HG03354 (cell line): ENCODE measurements at regions not wholly inside any gene's neighbourhood (a gene's known extent, or its start where the extent isn't known, plus 50 kb on each side); places are given as distances from the start of the nearest gene placed in this dataset.

Experiments used
- ATAC-seq: cut with Tn5 transposase; IDR thresholded peaks from one replicate; pipeline ENCODE4 v1.9.1; 2021; ENCODE audit warnings: mild to moderate bottlenecking; ENCODE audit not compliant: unreplicated experiment, poor library complexity, severe bottlenecking

DNA sequence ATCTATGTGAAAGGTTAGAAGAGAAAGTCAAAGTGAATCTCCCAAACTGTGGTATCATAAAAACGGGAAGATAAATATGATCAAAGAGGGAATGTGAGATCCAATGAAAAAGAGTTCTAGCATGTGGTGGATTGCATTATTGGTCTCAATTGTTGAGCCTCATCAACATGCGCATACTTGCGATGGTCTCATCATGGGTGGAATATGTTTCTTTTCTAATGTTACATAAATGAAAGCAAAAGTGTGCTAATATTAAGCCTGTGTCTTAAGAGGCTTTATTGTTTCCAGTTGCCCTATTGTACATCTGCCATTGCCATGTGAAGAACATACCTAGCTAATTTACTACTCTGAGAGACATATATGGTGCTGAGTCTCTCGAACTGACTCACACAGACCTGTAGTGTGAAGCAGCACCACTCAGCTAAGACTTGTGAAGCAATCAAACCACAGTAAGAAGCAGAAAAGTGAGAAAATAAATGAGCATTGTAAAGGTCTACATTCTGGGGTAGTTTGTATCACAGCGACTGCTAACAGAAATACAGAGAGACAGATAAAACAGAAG, 645.5 kb upstream of the PCDH15 start:
- no peak for ATAC-seq

DNA sequence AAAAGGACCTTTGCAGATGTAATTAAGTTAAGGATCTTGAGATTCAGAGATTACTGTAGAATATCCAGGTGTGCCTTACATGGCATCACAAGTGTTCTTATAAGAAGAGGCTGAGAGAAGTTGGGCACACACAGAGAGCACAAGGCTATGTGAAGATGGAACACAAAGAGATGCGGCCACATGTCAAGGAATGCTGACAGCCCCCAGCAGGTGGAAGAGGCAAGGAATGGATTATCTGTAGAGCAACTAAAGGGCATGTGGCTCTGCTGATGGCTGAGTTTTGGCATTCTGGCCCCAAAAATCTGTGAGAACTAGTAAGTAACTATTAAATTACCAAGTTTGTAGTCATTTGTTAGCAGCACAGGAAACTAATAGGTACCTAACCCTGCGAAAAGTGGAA, 640.7 kb upstream of the PCDH15 start:
- no peak for ATAC-seq

DNA sequence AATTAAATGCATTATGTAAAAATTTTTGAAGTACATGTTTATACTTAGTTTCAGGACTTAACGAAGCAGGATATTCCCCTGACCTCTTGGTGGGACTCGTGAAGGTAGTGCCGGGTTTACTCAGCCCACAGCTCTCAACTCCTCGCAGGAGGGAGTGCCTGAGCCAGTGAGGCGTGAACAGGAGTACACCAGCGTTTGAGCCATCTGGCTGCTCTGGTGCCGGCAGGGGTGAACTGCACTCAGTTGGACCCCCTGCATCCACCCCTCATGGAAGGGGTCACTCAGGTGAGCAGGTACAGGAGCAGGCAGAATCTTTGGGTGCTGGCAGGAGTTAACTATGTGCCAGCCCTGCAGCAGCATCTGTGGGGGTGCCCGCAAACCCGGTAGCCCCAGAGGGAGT, 625.1 kb upstream of the PCDH15 start:
- no peak for ATAC-seq

DNA sequence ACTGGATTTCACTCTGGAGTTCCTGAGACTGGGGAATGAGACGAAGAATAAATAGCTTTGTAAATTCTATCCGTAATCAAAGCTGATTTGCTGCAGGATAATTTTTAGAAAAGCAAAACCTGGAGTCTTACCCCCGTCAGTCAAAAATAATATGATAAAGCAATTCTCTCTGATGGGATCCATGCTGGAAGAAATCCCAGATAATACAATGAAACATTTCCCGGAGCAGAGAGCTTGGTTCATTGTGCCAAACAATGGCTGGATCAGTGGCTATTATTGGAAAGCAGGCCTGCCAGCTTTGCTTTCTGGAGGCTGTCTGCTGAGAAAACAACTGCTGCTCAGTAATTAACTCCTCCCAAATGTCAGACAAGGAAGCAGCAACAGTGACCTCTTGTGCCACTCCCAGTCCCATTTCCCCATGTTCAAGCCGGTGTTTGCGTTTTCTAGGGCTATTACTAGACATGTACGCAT, 609.4 kb upstream of the PCDH15 start:
- no peak for ATAC-seq

DNA sequence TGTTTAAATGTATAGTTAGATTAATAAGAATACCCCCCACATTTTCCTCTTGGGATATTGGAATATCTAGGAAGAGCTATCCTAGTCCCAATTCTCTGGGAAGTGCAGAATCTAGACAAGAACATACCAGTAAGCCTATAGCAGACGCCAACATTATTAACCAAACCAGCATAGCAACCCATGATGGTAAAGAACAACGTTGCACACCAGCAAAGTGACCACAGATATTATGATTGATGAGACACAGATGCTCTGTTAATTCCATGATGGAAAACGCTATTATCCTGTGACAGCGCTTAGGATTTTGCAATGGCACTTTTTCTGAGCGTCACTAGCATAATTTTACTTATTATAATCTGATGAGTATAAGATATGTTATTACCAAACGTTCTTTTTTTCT, 603.1 kb upstream of the PCDH15 start:
- ATAC-seq, result no peak

DNA sequence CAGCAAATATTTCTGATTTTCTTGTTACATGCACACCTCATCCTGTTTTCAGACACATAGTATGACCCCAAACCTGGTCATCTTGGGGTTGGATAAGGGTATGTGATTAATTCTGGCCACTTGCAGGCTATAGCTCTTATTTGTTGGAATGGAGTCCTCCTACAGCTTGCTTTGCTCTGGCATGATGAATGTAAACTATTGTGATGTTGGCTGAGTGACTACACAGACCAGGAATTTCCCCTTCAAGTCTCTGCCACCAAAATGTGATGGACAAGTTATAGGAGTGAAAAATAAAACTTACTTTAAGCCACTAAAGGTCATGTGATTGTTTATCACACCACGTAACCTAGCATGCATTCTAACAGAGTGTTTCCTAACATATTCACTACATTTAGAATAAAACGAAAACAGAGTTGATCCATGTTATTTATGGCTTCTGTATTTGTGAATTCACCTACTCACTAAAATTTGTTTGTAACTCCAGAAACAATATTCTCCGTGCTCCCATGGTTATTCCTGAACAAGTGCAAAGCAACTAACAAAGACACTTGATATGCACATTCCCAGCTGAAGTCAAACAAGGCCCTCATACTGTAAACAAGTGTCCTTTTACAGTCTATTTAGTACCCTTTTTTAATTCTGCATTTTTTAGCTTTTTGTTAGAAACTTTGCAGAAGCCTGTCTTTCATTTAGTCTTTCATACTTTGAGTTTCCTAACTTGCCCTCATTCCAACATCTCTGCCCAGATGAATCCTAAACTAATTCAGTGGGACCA, 599.2 kb upstream of the PCDH15 start:
- no peak for ATAC-seq

DNA sequence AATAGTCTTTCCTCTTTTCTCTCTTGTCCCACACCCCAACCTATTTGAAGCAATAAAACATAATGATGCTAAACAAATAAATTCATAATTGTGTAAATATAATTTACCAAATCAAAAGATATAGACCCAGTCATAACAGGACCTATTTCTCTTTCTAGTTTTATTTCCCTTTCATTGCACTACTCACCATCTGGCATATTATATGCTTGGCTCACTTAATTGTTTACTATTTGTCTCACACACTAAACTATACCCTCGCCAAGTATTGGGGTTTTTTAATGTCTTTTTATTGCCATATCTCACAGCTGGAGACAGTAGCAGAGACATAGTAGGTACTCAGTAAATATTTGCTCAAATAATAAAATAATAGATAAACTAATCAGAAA, 597.5 kb upstream of the PCDH15 start:
- no peak for ATAC-seq

DNA sequence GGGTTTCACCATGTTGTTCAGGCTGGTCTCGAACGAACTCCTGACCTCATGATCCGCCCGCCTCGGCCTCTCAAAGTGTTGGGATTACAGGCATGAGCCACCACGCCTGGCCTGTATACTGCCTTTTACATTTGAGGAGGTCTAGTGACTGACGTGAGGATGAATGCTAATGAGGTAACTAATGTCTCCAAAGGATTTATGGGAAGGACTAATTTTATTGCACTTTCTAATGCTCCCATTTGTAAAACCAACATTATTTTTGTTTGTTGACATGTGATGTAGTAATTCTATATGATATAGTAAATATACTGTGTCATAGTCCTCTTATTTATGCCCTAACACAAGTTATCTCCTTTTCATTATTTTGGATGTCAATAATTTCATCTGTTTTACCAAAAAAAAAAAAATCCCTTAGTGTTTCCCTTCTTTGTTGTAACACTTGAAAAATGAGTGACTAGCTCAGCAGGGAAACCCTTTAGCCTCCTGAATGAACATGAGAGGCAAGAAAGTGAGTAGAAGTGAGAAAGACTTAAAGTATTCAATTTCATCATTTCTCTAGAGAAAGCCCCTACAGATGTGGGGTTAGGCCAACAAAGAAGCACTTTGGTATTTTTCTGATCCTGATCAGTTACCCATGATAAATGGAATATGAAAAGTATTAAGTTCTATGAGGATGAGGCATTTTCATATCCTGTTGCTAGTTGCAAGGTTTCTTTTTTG, 596.9 kb upstream of the PCDH15 start:
- ATAC-seq, result no peak

DNA sequence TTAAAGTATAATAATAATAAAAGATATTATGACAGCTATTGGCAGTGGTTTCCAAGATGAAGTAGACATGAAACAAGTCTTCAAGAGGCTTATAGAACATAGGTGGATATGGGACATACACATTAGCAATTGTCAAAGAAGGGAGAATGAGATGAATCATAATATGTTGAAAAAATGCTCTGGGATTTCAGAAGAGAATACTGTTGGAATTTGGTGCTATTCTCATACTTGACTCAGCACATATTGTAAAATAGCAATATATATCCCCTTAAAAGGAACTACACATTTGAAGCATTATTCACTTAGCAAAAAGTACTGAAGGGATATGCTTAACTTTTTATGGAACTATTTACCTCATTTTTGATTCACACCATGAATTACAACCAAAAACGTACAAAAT, 577.2 kb upstream of the PCDH15 start:
- no peak for ATAC-seq

DNA sequence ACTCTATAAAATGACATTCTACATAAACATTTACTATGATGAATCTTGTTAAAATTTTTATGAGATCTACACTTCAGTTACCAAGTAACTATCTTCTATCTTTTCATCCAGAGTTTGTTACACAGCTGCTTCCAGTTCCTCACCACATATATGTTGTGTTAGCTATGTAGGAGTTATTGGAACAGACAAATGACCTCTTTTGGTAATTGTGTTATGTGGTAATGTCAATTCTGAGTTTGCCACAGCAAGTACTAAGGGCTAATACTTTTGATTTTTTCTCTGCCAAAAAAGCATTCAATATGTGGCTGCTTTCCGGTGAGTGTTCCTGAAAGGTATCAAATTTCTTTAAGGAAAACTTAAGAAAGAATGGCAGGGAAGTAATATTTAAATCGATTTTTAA, 573.9 kb upstream of the PCDH15 start:
- no peak for ATAC-seq

DNA sequence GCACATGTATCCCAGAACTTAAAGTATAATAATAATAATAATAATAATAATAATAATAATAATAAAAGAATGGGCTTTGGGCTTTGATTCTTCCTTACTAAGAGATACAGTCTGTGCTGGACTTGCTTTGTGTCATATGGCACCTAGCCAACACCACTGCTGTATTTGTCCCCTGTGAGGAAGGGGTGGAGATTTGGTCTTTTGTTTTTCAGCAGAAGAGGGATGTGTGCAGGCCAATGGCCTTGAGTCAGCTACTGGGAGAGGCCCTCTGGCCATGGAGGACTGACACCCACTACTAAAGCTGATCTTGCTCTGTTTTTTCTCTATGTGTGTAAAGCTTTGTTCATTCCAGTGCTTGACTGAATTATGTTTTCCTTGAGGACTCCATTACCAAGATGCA, 573.0 kb upstream of the PCDH15 start:
- ATAC-seq, result no peak

DNA sequence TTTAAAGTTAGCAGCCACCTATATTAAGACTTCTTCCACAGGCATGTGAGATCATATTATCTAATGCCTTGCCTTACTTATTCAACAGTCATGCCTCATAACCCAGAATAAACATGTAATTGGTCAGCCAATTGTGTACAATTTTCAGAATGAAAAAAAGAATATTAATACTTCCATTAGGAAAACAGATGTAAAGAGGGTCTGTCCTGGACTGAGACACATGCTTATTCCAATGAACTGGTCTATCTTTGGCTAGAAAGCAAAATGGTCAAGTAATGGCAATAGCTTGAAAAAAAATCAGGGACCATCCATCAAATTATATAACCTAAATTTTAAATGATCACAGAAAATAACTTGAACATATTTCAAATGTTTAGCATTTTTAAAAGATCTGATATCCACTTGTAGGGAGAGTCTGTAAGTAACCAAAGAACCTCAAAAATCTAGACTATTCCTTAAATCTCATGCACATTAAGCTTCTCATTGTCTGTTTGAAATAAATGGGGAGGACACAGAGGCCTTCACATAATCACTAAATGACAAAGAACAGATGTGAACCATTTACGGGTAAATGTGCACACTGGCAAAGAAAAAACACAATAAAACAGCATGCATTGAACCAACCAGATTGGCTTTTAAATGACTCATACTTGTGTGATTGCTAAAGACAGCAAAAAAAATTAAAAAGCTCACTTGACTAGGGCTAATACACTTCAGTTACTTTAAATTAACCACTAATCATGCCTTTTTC, 568.8 kb upstream of the PCDH15 start:
- no peak for ATAC-seq

DNA sequence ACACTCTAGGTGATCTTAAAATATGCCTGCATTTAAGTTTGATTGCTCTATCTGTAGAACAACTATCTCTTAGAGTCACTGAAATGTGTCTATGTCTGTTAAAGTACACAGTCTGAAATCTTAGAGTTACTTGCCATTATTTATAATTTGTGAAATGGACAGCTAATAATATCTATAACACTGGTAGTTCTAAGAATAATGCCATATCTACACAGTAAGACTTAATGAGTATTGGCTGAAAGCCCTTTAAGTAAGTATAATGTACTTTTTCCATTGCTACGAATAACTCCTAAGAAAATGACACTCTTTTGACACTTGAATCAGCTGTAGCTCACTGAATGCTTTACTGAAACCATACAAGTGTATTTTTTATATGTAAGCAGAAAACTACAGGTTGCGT, 567.4 kb upstream of the PCDH15 start:
- ATAC-seq, result no peak

DNA sequence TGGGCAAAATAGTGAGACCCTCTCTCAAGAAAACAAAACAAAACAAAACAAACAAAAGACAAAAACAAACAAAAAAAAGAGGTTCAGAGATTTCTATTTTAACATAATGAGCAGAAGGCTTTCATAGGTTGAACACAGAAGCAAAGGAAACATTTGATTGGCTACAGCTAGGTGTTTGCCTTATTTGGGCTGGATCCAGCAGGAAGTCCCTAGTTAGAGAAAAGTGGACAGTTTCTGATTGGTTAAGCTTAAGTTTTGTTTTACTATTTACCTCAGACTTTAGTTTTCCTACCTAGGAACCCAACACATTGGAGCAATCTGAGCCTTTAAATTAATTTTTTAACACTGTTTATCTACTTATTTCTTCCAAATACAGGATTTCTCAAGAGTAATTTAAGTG, 566.5 kb upstream of the PCDH15 start:
- no peak for ATAC-seq

DNA sequence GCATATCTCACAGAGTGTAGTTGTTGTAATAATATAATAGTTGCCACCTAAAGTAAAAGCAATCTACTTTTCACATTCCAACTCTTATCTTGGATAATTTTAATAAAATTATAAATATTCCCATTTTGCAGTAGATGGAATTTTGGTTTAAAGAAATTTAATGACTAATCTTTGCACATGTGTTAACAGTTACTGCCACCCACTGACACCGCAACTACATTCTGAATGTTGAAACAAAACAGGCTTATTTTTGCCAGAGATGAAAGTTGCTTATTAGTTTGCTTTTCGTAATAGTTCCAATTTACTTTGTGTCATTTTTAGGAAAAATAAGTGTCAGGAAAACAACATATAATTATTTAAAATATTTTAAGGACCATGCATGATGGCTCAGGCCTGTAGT, 557.5 kb upstream of the PCDH15 start:
- no peak for ATAC-seq

DNA sequence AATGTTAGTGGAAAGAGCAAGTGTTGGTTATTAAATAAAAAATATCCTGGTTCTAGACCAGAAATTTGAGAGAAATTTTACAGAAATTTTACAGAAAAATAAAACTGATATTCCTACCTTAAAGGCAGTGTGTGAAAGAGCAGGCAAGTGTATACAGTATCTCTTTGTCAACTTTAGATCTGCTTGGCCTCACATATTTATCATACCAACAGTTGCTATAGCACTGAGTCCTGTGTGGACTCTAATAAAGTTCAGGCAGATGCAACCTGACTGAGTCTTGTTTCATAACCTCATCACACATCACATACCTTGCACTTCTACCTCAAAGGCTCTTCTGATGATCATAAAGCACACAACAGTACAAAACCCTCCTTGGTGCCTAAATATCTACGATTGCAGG, 552.4 kb upstream of the PCDH15 start:
- ATAC-seq, result no peak

DNA sequence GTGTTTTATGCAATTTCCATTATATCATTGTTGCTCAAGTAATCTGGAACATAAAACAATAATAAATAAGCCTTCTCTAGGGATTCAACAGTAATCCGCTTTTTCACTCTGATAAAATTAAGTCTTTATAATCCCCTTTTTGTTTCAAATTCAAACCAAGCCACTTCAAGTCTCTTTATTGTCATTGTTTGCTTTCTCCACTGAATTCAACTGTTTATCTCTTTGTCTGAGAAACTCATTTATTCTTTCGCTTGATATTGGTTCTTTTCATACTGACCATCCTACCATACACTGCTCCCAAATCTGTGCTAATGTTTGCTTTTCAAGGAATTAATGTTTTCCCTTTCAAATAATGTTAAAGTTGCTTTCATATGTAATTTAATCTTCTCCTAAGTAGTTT, 550.4 kb upstream of the PCDH15 start:
- ATAC-seq, result no peak

DNA sequence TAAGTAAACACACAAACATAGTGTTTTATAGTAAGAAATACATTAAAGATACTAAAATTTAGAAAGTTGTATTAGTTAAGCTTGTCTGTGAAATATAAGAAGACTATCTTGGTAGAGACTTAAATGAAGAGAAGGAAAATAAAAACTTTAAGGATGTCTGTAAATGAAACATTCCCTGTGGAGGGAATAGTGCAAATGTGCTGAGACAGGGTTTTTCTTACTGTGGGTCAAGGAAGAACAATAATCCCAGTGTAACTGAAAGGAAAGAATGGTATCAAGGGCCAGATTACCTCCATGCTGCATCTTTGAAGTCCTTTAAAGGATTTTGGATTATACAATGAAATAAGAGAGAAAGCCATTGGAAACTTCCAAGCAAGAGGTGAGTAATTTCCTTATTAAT, 547.5 kb upstream of the PCDH15 start:
- no peak for ATAC-seq

DNA sequence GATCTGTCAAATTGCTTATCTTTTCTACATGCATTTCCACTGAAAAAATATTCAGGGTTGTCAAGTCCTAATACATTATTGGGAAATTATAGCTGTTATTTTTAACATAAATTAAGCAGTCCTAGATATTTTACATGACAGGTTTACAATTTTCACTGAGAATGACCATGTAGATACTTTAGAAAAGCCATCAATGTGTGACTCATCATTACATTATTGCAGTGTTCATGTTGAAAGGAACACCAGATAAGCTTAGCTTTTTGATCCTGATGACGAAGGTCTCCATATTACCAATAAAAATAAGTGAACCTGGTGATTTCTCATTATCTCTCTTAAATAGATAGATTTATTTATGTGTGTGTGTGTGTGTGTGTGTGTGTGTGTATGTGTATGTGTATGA, 529.5 kb upstream of the PCDH15 start:
- ATAC-seq, result no peak

DNA sequence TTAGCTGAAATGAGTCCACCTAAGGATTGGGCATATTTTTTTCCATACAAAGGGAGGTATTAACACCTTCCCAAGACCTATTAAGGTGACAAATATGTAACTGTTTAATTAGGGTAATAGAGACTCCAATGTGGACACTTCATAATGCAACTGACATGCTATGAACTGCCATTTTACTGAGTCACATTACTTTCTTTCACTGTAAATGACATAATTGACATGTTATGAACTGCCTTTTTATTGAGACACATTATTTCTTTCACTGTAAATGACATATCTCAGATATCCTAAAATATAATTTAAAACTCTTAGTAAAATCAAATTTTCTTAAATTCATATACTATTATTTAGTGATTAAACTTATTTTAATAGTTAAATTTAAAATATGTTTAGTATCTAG, 528.8 kb upstream of the PCDH15 start:
- no peak for ATAC-seq
